HCT116 (cell line): ENCODE measurements at regions not wholly inside any gene's neighbourhood (a gene's known extent, or its start where the extent isn't known, plus 50 kb on each side); places are given as distances from the start of the nearest gene placed in this dataset.

Experiments
- ATAC-seq: fragments of 200-7000 bp; cut with Tn5 transposase; 2 replicates; pipeline ENCODE4 v1.9.1; 2020; ENCODE audit warnings: mild to moderate bottlenecking, moderate library complexity
- BruUV-seq: library from RNA; stranded (reverse); fragments of 400-500 nt; replicated peaks from 2 replicates; lab custom pipeline; 2021; lab: Mats Ljungman, UMichigan
- CTCF ChIA-PET: fragments of 300-600 bp; sonication (Branson Sonifier 250); formaldehyde crosslinking; loops from one replicate; lab custom pipeline; 2021; ENCODE audit warnings: antibody characterized with exemption; lab: Charles Lee
- POLR2A ChIA-PET: fragments of 300-600, 350-600 bp; sonication (Branson Sonifier 250); formaldehyde crosslinking; loops from one replicate; lab custom pipeline; 2021; ENCODE audit warnings: antibody characterized with exemption; lab: Charles Lee
- RAD21 ChIA-PET, 2 experiments: fragments of 300-600 bp; sonication (Branson Sonifier 250); formaldehyde crosslinking; loops; one replicate each; lab custom pipeline; 2023; ENCODE audit warnings: low total read pairs in 2 of 2; ENCODE audit not compliant: uncharacterized antibody in 2 of 2, unreplicated experiment in 2 of 2, low non-redundant PET in 1 of 2; lab: Charles Lee
- DNase-seq: peaks from one replicate; pipeline ENCODE4 v3.0.0-alpha.2; 2010; ENCODE audit warnings: low read depth, low spot score
- H2AFZ ChIP-seq: fragments of 200-600 bp; shearing (Covaris generic), sonication (generic); 2 replicates; pipeline ENCODE4 v1.6.1; 2017; ENCODE audit warnings: low read depth, mixed run types, mixed read lengths, antibody characterized with exemption, low read length; ENCODE audit not compliant: poor library complexity, severe bottlenecking
- H3K27ac ChIP-seq: 2 replicates; pipeline ENCODE4 v1.5.1; 2012; ENCODE audit warnings: low read depth, low read length
- H3K27me3 ChIP-seq: fragments of 200-600 bp; sonication (generic); 2 replicates; pipeline ENCODE4 v1.6.1; 2016; ENCODE audit warnings: mixed run types, low read length, mixed read lengths; ENCODE audit not compliant: insufficient read depth
- H3K36me3 ChIP-seq, 2 experiments: fragments of 200-500 bp in 1 of 2; fragments of 200-600 bp in 1 of 2; sonication (Bioruptor generic) in 1 of 2; sonication (generic) in 1 of 2; 2 replicates each; pipeline versions ENCODE4 v1.5.1 to v1.6.1; 2014 to 2016; ENCODE audit warnings: low read length in 2 of 2, inconsistent platforms in 1 of 2, mixed read lengths in 1 of 2, mixed run types in 1 of 2; ENCODE audit not compliant: insufficient read depth in 2 of 2, control insufficient read depth in 1 of 2
- H3K4me1 ChIP-seq, 2 experiments: fragments of 200-600 bp in 1 of 2; sonication (generic) in 1 of 2; 2 replicates each; pipeline versions ENCODE4 v1.5.1 to v1.6.1; 2012 to 2017; ENCODE audit warnings: low read length in 2 of 2, inconsistent platforms in 1 of 2, mild to moderate bottlenecking in 1 of 2, mixed read lengths in 1 of 2, mixed run types in 1 of 2, moderate library complexity in 1 of 2; ENCODE audit not compliant: insufficient read depth in 2 of 2, control insufficient read depth in 1 of 2
- H3K4me2 ChIP-seq: fragments of 200-600 bp; sonication (generic); 2 replicates; pipeline ENCODE4 v1.6.1; 2017; ENCODE audit warnings: mixed run types, low read length, mixed read lengths
- H3K4me3 ChIP-seq, 2 experiments: fragments of 200-600 bp in 1 of 2; sonication (generic) in 1 of 2; replicated peaks in 1 of 2; 2 replicates each; pipeline ENCODE4 v1.5.1; 2011 to 2016; ENCODE audit warnings: low read length in 2 of 2, control low read depth in 1 of 2, low read depth in 1 of 2, mild to moderate bottlenecking in 1 of 2, mixed read lengths in 1 of 2, mixed run types in 1 of 2
- H3K79me2 ChIP-seq: fragments of 200-600 bp; sonication (generic); 2 replicates; pipeline ENCODE4 v1.6.1; 2017; ENCODE audit warnings: mild to moderate bottlenecking, mixed run types, low read length, moderate library complexity, mixed read lengths; ENCODE audit not compliant: insufficient read depth
- H3K9ac ChIP-seq: fragments of 200-600 bp; sonication (generic); 2 replicates; pipeline ENCODE4 v1.6.1; 2016; ENCODE audit warnings: low read length, mixed read lengths
- H3K9me2 ChIP-seq: fragments of 200-600 bp; sonication (generic), shearing (Covaris generic); 2 replicates; pipeline ENCODE4 v1.6.1; 2017; ENCODE audit warnings: mixed run types, mild to moderate bottlenecking, moderate library complexity; ENCODE audit not compliant: insufficient read depth
- H3K9me3 ChIP-seq, 2 experiments: fragments of 200-500 bp in 1 of 2; fragments of 200-600 bp in 1 of 2; sonication (Bioruptor generic) in 1 of 2; sonication (generic) in 1 of 2; 2 replicates each; pipeline ENCODE4 v1.6.1; 2014 to 2017; ENCODE audit warnings: low read length in 2 of 2, mixed read lengths in 2 of 2, inconsistent platforms in 1 of 2, low read depth in 1 of 2, mild to moderate bottlenecking in 1 of 2, mixed run types in 1 of 2, moderate library complexity in 1 of 2; ENCODE audit not compliant: control insufficient read depth in 1 of 2, insufficient read depth in 1 of 2
- H4K20me1 ChIP-seq: fragments of 200-600 bp; sonication (generic), shearing (Covaris generic); 2 replicates; pipeline ENCODE4 v1.6.1; 2017; ENCODE audit warnings: mixed run types, mild to moderate bottlenecking, moderate library complexity; ENCODE audit not compliant: insufficient read depth
- ATF3 ChIP-seq: IDR thresholded peaks from 2 replicates; pipeline ENCODE4 v1.6.1; 2012
- CBX3 ChIP-seq: IDR thresholded peaks from 2 replicates; pipeline ENCODE4 v1.6.1; 2012; ENCODE audit warnings: low read depth
- CEBPB ChIP-seq: IDR thresholded peaks from 2 replicates; pipeline ENCODE4 v1.6.1; 2012; ENCODE audit warnings: low read depth
- CTCF ChIP-seq, 3 experiments: fragments of 200-600 bp in 1 of 3; sonication (generic) in 1 of 3; IDR thresholded peaks in 2 of 3; conservative IDR thresholded peaks in 1 of 3; 2 replicates each; pipeline ENCODE4 v1.5.1; 2012 to 2017; ENCODE audit warnings: low read depth in 2 of 3, low read length in 2 of 3, antibody characterized with exemption in 1 of 3, borderline replicate concordance in 1 of 3, control low read depth in 1 of 3, mild to moderate bottlenecking in 1 of 3, mixed read lengths in 1 of 3, mixed run types in 1 of 3, moderate library complexity in 1 of 3; ENCODE audit not compliant: insufficient read depth in 1 of 3
- ELF1 ChIP-seq: IDR thresholded peaks from 2 replicates; pipeline ENCODE4 v1.6.1; 2012; ENCODE audit warnings: low read depth, borderline replicate concordance
- EZH2 ChIP-seq: fragments of 200-600 bp; sonication (generic); IDR thresholded peaks from 2 replicates; pipeline ENCODE4 v1.6.1; 2017; ENCODE audit warnings: antibody characterized with exemption, mixed run types
- FOSL1 ChIP-seq: IDR thresholded peaks from 2 replicates; pipeline ENCODE4 v1.6.1; 2012; ENCODE audit warnings: low read depth
- JUND ChIP-seq: IDR thresholded peaks from 2 replicates; pipeline ENCODE4 v1.6.1; 2012
- MAX ChIP-seq: IDR thresholded peaks from 2 replicates; pipeline ENCODE4 v1.6.1; 2012
- POLR2AphosphoS5 ChIP-seq: IDR thresholded peaks from 2 replicates; pipeline ENCODE4 v1.6.1; 2011; ENCODE audit warnings: mild to moderate bottlenecking, low read depth, low read length, moderate library complexity
- RAD21 ChIP-seq: IDR thresholded peaks from 2 replicates; pipeline ENCODE4 v1.6.1; 2012; ENCODE audit warnings: low read depth, mild to moderate bottlenecking
- SIN3A ChIP-seq: IDR thresholded peaks from 2 replicates; pipeline ENCODE4 v1.6.1; 2012; ENCODE audit warnings: low read depth
- SP1 ChIP-seq: IDR thresholded peaks from 2 replicates; pipeline ENCODE4 v1.6.1; 2012; ENCODE audit warnings: low read depth
- SRF ChIP-seq: IDR thresholded peaks from 2 replicates; pipeline ENCODE4 v1.6.1; 2012; ENCODE audit warnings: low read depth
- TCF7L2 ChIP-seq: IDR thresholded peaks from 2 replicates; pipeline ENCODE4 v1.7.0; 2011; ENCODE audit warnings: borderline replicate concordance, inconsistent platforms; ENCODE audit not compliant: insufficient read depth, insufficient read length; ENCODE audit errors: extremely low read depth
- YY1 ChIP-seq: IDR thresholded peaks from 2 replicates; pipeline ENCODE4 v1.6.1; 2011; ENCODE audit warnings: low read length, low read depth, moderate library complexity, mild to moderate bottlenecking; ENCODE audit not compliant: insufficient replicate concordance; ENCODE audit errors: extremely low read depth
- ZBTB33 ChIP-seq: IDR thresholded peaks from 2 replicates; pipeline ENCODE4 v1.6.1; 2011; ENCODE audit warnings: mild to moderate bottlenecking, low read length, moderate library complexity; ENCODE audit not compliant: insufficient replicate concordance; ENCODE audit errors: extremely low read depth
- ZFX ChIP-seq: fragments of 450-650 bp; IDR thresholded peaks from 2 replicates; pipeline ENCODE4 v1.6.1; 2017
- ZNF274 ChIP-seq: fragments of 200-500 bp; sonication (Bioruptor generic); IDR thresholded peaks from 2 replicates; pipeline ENCODE4 v1.6.1; 2014; ENCODE audit warnings: mild to moderate bottlenecking, low read depth, low read length, inconsistent platforms
- intact Hi-C: fragments of 100-400 bp; cut with micrococcal nuclease; formaldehyde crosslinking; loops from 2 replicates; pipeline ENCODE4 v1.10.0; 2022

GRCh38 chr4:58507079-58507478 lies 1396.9 kb upstream of the IGFBP7 start:
- no peak for ATAC-seq

More at GRCh38 chr4:58507079-58507478, 1396.9 kb upstream of the IGFBP7 start:
- no peak for DNase-seq
- CTCF ChIA-PET, result no interaction called here
- Histone ChIP-seq H3K9me2 (no peaks in the 10 kb centered on the region), H3K9me3 (peaks cover 0 to 4% of the 10 kb centered on the region in 2 experiments; a peak in 2 of 4 replicates), H3K36me3 (no peaks in the 10 kb centered on the region), H2AFZ (no peak overlapping the region), H3K27me3 (no peaks in the 10 kb centered on the region), H3K4me3 (no peak overlapping the region), H3K4me1 (no peaks in the 10 kb centered on the region), H3K27ac (no peak overlapping the region), H3K4me2 (no peak overlapping the region), H3K9ac (no peak overlapping the region), H4K20me1 (no peaks in the 10 kb centered on the region), H3K79me2 (no peaks in the 10 kb centered on the region)
- RAD21 ChIA-PET, result no interaction called here
- TF ChIP-seq RAD21 (no peak), CBX3 (no peak), POLR2AphosphoS5 (no peak), EZH2 (no peak), MAX (no peak), ZFX (no peak), SP1 (no peak), SIN3A (no peak), FOSL1 (no peak), ZBTB33 (no peak), YY1 (no peak), ELF1 (no peak), CEBPB (no peak), SRF (no peak), ATF3 (no peak), TCF7L2 (no peak), CTCF (IDR thresholded peaks at IDR 0.05 in 2 of 3, conservative IDR thresholded peaks at IDR 0.05 in 1 of 3; ENCODE audit: borderline replicate concordance in 1 of 3, insufficient read depth in 1 of 3, low read depth in 2 of 3, low read length in 2 of 3) (no peak), ZNF274 (no peak), JUND (no peak)
- POLR2A ChIA-PET, result no interaction called here
- no TSS peak for BruUV-seq
- intact Hi-C loops, result no loop called here
